HCT116 (cell line): ENCODE measurements at regions not wholly inside any gene's neighbourhood (a gene's known extent, or its start where the extent isn't known, plus 50 kb on each side); places are given as distances from the start of the nearest gene placed in this dataset.

ENCODE experiments used
- ATAC-seq: fragments of 200-7000 bp; cut with Tn5 transposase; 2 replicates; pipeline ENCODE4 v1.9.1; 2020; ENCODE audit warnings: mild to moderate bottlenecking, moderate library complexity
- BruUV-seq: library from RNA; stranded (reverse); fragments of 400-500 nt; replicated peaks from 2 replicates; lab custom pipeline; 2021; lab: Mats Ljungman, UMichigan
- CTCF ChIA-PET: fragments of 300-600 bp; sonication (Branson Sonifier 250); formaldehyde crosslinking; loops from one replicate; lab custom pipeline; 2021; ENCODE audit warnings: antibody characterized with exemption; lab: Charles Lee
- POLR2A ChIA-PET: fragments of 300-600, 350-600 bp; sonication (Branson Sonifier 250); formaldehyde crosslinking; loops from one replicate; lab custom pipeline; 2021; ENCODE audit warnings: antibody characterized with exemption; lab: Charles Lee
- RAD21 ChIA-PET, 2 experiments: fragments of 300-600 bp; sonication (Branson Sonifier 250); formaldehyde crosslinking; loops; one replicate each; lab custom pipeline; 2023; ENCODE audit warnings: low total read pairs in 2 of 2; ENCODE audit not compliant: uncharacterized antibody in 2 of 2, unreplicated experiment in 2 of 2, low non-redundant PET in 1 of 2; lab: Charles Lee
- DNase-seq: peaks from one replicate; pipeline ENCODE4 v3.0.0-alpha.2; 2010; ENCODE audit warnings: low read depth, low spot score
- H2AFZ ChIP-seq: fragments of 200-600 bp; shearing (Covaris generic), sonication (generic); 2 replicates; pipeline ENCODE4 v1.6.1; 2017; ENCODE audit warnings: low read depth, mixed run types, mixed read lengths, antibody characterized with exemption, low read length; ENCODE audit not compliant: poor library complexity, severe bottlenecking
- H3K27ac ChIP-seq: 2 replicates; pipeline ENCODE4 v1.5.1; 2012; ENCODE audit warnings: low read depth, low read length
- H3K27me3 ChIP-seq: fragments of 200-600 bp; sonication (generic); 2 replicates; pipeline ENCODE4 v1.6.1; 2016; ENCODE audit warnings: mixed run types, low read length, mixed read lengths; ENCODE audit not compliant: insufficient read depth
- H3K36me3 ChIP-seq, 2 experiments: fragments of 200-500 bp in 1 of 2; fragments of 200-600 bp in 1 of 2; sonication (Bioruptor generic) in 1 of 2; sonication (generic) in 1 of 2; 2 replicates each; pipeline versions ENCODE4 v1.5.1 to v1.6.1; 2014 to 2016; ENCODE audit warnings: low read length in 2 of 2, inconsistent platforms in 1 of 2, mixed read lengths in 1 of 2, mixed run types in 1 of 2; ENCODE audit not compliant: insufficient read depth in 2 of 2, control insufficient read depth in 1 of 2
- H3K4me1 ChIP-seq, 2 experiments: fragments of 200-600 bp in 1 of 2; sonication (generic) in 1 of 2; 2 replicates each; pipeline versions ENCODE4 v1.5.1 to v1.6.1; 2012 to 2017; ENCODE audit warnings: low read length in 2 of 2, inconsistent platforms in 1 of 2, mild to moderate bottlenecking in 1 of 2, mixed read lengths in 1 of 2, mixed run types in 1 of 2, moderate library complexity in 1 of 2; ENCODE audit not compliant: insufficient read depth in 2 of 2, control insufficient read depth in 1 of 2
- H3K4me2 ChIP-seq: fragments of 200-600 bp; sonication (generic); 2 replicates; pipeline ENCODE4 v1.6.1; 2017; ENCODE audit warnings: mixed run types, low read length, mixed read lengths
- H3K4me3 ChIP-seq, 2 experiments: fragments of 200-600 bp in 1 of 2; sonication (generic) in 1 of 2; replicated peaks in 1 of 2; 2 replicates each; pipeline ENCODE4 v1.5.1; 2011 to 2016; ENCODE audit warnings: low read length in 2 of 2, control low read depth in 1 of 2, low read depth in 1 of 2, mild to moderate bottlenecking in 1 of 2, mixed read lengths in 1 of 2, mixed run types in 1 of 2
- H3K79me2 ChIP-seq: fragments of 200-600 bp; sonication (generic); 2 replicates; pipeline ENCODE4 v1.6.1; 2017; ENCODE audit warnings: mild to moderate bottlenecking, mixed run types, low read length, moderate library complexity, mixed read lengths; ENCODE audit not compliant: insufficient read depth
- H3K9ac ChIP-seq: fragments of 200-600 bp; sonication (generic); 2 replicates; pipeline ENCODE4 v1.6.1; 2016; ENCODE audit warnings: low read length, mixed read lengths
- H3K9me2 ChIP-seq: fragments of 200-600 bp; sonication (generic), shearing (Covaris generic); 2 replicates; pipeline ENCODE4 v1.6.1; 2017; ENCODE audit warnings: mixed run types, mild to moderate bottlenecking, moderate library complexity; ENCODE audit not compliant: insufficient read depth
- H3K9me3 ChIP-seq, 2 experiments: fragments of 200-500 bp in 1 of 2; fragments of 200-600 bp in 1 of 2; sonication (Bioruptor generic) in 1 of 2; sonication (generic) in 1 of 2; 2 replicates each; pipeline ENCODE4 v1.6.1; 2014 to 2017; ENCODE audit warnings: low read length in 2 of 2, mixed read lengths in 2 of 2, inconsistent platforms in 1 of 2, low read depth in 1 of 2, mild to moderate bottlenecking in 1 of 2, mixed run types in 1 of 2, moderate library complexity in 1 of 2; ENCODE audit not compliant: control insufficient read depth in 1 of 2, insufficient read depth in 1 of 2
- H4K20me1 ChIP-seq: fragments of 200-600 bp; sonication (generic), shearing (Covaris generic); 2 replicates; pipeline ENCODE4 v1.6.1; 2017; ENCODE audit warnings: mixed run types, mild to moderate bottlenecking, moderate library complexity; ENCODE audit not compliant: insufficient read depth
- ATF3 ChIP-seq: IDR thresholded peaks from 2 replicates; pipeline ENCODE4 v1.6.1; 2012
- CTCF ChIP-seq, 3 experiments: fragments of 200-600 bp in 1 of 3; sonication (generic) in 1 of 3; IDR thresholded peaks in 2 of 3; conservative IDR thresholded peaks in 1 of 3; 2 replicates each; pipeline ENCODE4 v1.5.1; 2012 to 2017; ENCODE audit warnings: low read depth in 2 of 3, low read length in 2 of 3, antibody characterized with exemption in 1 of 3, borderline replicate concordance in 1 of 3, control low read depth in 1 of 3, mild to moderate bottlenecking in 1 of 3, mixed read lengths in 1 of 3, mixed run types in 1 of 3, moderate library complexity in 1 of 3; ENCODE audit not compliant: insufficient read depth in 1 of 3
- EGR1 ChIP-seq: IDR thresholded peaks from 2 replicates; pipeline ENCODE4 v1.6.1; 2012; ENCODE audit warnings: low read depth
- EZH2 ChIP-seq: fragments of 200-600 bp; sonication (generic); IDR thresholded peaks from 2 replicates; pipeline ENCODE4 v1.6.1; 2017; ENCODE audit warnings: antibody characterized with exemption, mixed run types
- EZH2phosphoT487 ChIP-seq: fragments of 200-600 bp; IDR thresholded peaks from 2 replicates; pipeline ENCODE4 v1.6.1; 2018; ENCODE audit warnings: antibody characterized with exemption, borderline replicate concordance
- FOSL1 ChIP-seq: IDR thresholded peaks from 2 replicates; pipeline ENCODE4 v1.6.1; 2012; ENCODE audit warnings: low read depth
- JUND ChIP-seq: IDR thresholded peaks from 2 replicates; pipeline ENCODE4 v1.6.1; 2012
- MAX ChIP-seq: IDR thresholded peaks from 2 replicates; pipeline ENCODE4 v1.6.1; 2012
- POLR2A ChIP-seq: IDR thresholded peaks from 2 replicates; pipeline ENCODE4 v1.7.0; 2011; ENCODE audit warnings: borderline replicate concordance; ENCODE audit not compliant: insufficient read depth, insufficient read length; ENCODE audit errors: extremely low read depth
- POLR2AphosphoS5 ChIP-seq: IDR thresholded peaks from 2 replicates; pipeline ENCODE4 v1.6.1; 2011; ENCODE audit warnings: mild to moderate bottlenecking, low read depth, low read length, moderate library complexity
- RAD21 ChIP-seq: IDR thresholded peaks from 2 replicates; pipeline ENCODE4 v1.6.1; 2012; ENCODE audit warnings: low read depth, mild to moderate bottlenecking
- REST ChIP-seq: IDR thresholded peaks from 2 replicates; pipeline ENCODE4 v1.6.1; 2012; ENCODE audit warnings: low read depth
- SIN3A ChIP-seq: IDR thresholded peaks from 2 replicates; pipeline ENCODE4 v1.6.1; 2012; ENCODE audit warnings: low read depth
- SP1 ChIP-seq: IDR thresholded peaks from 2 replicates; pipeline ENCODE4 v1.6.1; 2012; ENCODE audit warnings: low read depth
- TCF7L2 ChIP-seq: IDR thresholded peaks from 2 replicates; pipeline ENCODE4 v1.7.0; 2011; ENCODE audit warnings: borderline replicate concordance, inconsistent platforms; ENCODE audit not compliant: insufficient read depth, insufficient read length; ENCODE audit errors: extremely low read depth
- YY1 ChIP-seq: IDR thresholded peaks from 2 replicates; pipeline ENCODE4 v1.6.1; 2011; ENCODE audit warnings: low read length, low read depth, moderate library complexity, mild to moderate bottlenecking; ENCODE audit not compliant: insufficient replicate concordance; ENCODE audit errors: extremely low read depth
- ZBTB33 ChIP-seq: IDR thresholded peaks from 2 replicates; pipeline ENCODE4 v1.6.1; 2011; ENCODE audit warnings: mild to moderate bottlenecking, low read length, moderate library complexity; ENCODE audit not compliant: insufficient replicate concordance; ENCODE audit errors: extremely low read depth
- ZFX ChIP-seq: fragments of 450-650 bp; IDR thresholded peaks from 2 replicates; pipeline ENCODE4 v1.6.1; 2017
- ZNF274 ChIP-seq: fragments of 200-500 bp; sonication (Bioruptor generic); IDR thresholded peaks from 2 replicates; pipeline ENCODE4 v1.6.1; 2014; ENCODE audit warnings: mild to moderate bottlenecking, low read depth, low read length, inconsistent platforms
- intact Hi-C: fragments of 100-400 bp; cut with micrococcal nuclease; formaldehyde crosslinking; loops from 2 replicates; pipeline ENCODE4 v1.10.0; 2022

- BruUV-seq = no TSS peak
- ChIA-PET POLR2A (no interaction called here), CTCF (no interaction called here)
These were observed 158.4 kb downstream of the GALC start for GRCh38 chr14:87834594-87834993.

More at GRCh38 chr14:87834594-87834993, 158.4 kb downstream of the GALC start:
- no peak for ATAC-seq
- no peaks in the 10 kb centered on the region for H3K79me2 ChIP-seq
- no peaks in the 10 kb centered on the region for H3K36me3 ChIP-seq
- no peak overlapping the region for H2AFZ ChIP-seq
- no peak overlapping the region for H3K9ac ChIP-seq
- DNase-seq = no peak
- intact Hi-C loops = no loop called here
- no peaks in the 10 kb centered on the region for H3K4me1 ChIP-seq
- TF ChIP-seq EZH2 = no peak
- no peak for TF ChIP-seq YY1
- no peak for TF ChIP-seq FOSL1
- TF ChIP-seq ZFX = no peak
- TF ChIP-seq REST = no peak
- no peak for TF ChIP-seq SIN3A
- no peak for TF ChIP-seq ZNF274
- no peak for TF ChIP-seq JUND
- no peak for TF ChIP-seq MAX
- no peak for TF ChIP-seq ZBTB33
- no peak for TF ChIP-seq POLR2A
- TF ChIP-seq CTCF (IDR thresholded peaks at IDR 0.05 in 2 of 3, conservative IDR thresholded peaks at IDR 0.05 in 1 of 3; ENCODE audit: borderline replicate concordance in 1 of 3, insufficient read depth in 1 of 3, low read depth in 2 of 3, low read length in 2 of 3) = no peak
- no peak for TF ChIP-seq EZH2phosphoT487
- no peak for TF ChIP-seq ATF3
- TF ChIP-seq EGR1 = no peak
- TF ChIP-seq POLR2AphosphoS5 = no peak
- TF ChIP-seq TCF7L2 = no peak
- TF ChIP-seq SP1 = no peak
- no peak for TF ChIP-seq RAD21
- no peak overlapping the region for H3K4me2 ChIP-seq
- RAD21 ChIA-PET = no interaction called here
- H3K27ac ChIP-seq = no peak overlapping the region
- no peaks in the 10 kb centered on the region for H4K20me1 ChIP-seq
- H3K27me3 ChIP-seq = no peaks in the 10 kb centered on the region
- H3K9me3 ChIP-seq = peaks cover 8 to 28% of the 10 kb centered on the region in 2 experiments; a peak in 2 of 4 replicates
- no peak overlapping the region for H3K4me3 ChIP-seq
- no peaks in the 10 kb centered on the region for H3K9me2 ChIP-seq
